ENCODE measurements at regions not wholly inside any gene's neighbourhood (a gene's known extent, or its start where the extent isn't known, plus 50 kb on each side); places are given as distances from the start of the nearest gene placed in this dataset.

- no peak for ATAC-seq
- H3K36me3 Mint-ChIP-seq = peaks cover 9% of the 10 kb centered on the region
- no peak overlapping the region for H3K4me3 ChIP-seq (ENCODE audit: low read length)
- no peak overlapping the region for H3K4me3 Mint-ChIP-seq
- H3K4me1 ChIP-seq (ENCODE audit: control insufficient read depth, insufficient read depth, low read length) = no peaks in the 10 kb centered on the region
- no peaks in the 10 kb centered on the region for H3K27me3 ChIP-seq (ENCODE audit: control insufficient read depth, insufficient read depth, low read length)
- intact Hi-C loops (cut with micrococcal nuclease) = no loop called here
- H3K4me1 Mint-ChIP-seq = no peaks in the 10 kb centered on the region
- DNase-seq = no peak
- peaks cover 7 to 9% of the 10 kb centered on the region in 2 donors for H3K9me3 Mint-ChIP-seq
- no peaks in the 10 kb centered on the region for H3K27me3 Mint-ChIP-seq (ENCODE audit: low read depth in 2 of 2)
- no peak overlapping the region for H3K27ac ChIP-seq (ENCODE audit: low read length)
- no peaks in the 10 kb centered on the region for H3K9me3 ChIP-seq (ENCODE audit: control insufficient read depth, insufficient read depth, low read length)
- no peak overlapping the region for H3K27ac Mint-ChIP-seq
- H3K36me3 ChIP-seq (ENCODE audit: control insufficient read depth, insufficient read depth, low read length) = no peaks in the 10 kb centered on the region
- 86% methylated on average over 1 of the region's 1 CpG for WGBS (ENCODE audit: insufficient coverage)
- no peak for TF ChIP-seq CTCF (IDR thresholded peaks at IDR 0.05)
These were observed 1938.4 kb upstream of the C9orf72 start for GRCh38 chr9:29511680-29512079.

GRCh38 chr9:29514336-29514735, 1941.1 kb upstream of the C9orf72 start:
- H3K4me1 ChIP-seq (ENCODE audit: control insufficient read depth, insufficient read depth, low read length) = no peaks in the 10 kb centered on the region
- Mint-ChIP-seq H3K9me3 (peaks cover 4 to 5% of the 10 kb centered on the region in 2 donors), H3K36me3 (no peaks in the 10 kb centered on the region), H3K27ac (no peak overlapping the region), H3K4me3 (no peak overlapping the region), H3K27me3 (ENCODE audit: low read depth in 2 of 2) (no peaks in the 10 kb centered on the region), H3K4me1 (no peaks in the 10 kb centered on the region)
- WGBS (ENCODE audit: insufficient coverage) = 69% methylated on average over 11 of the region's 11 CpGs
- DNase-seq = no peak
- intact Hi-C loops (cut with micrococcal nuclease) = no loop called here
- H3K36me3 ChIP-seq (ENCODE audit: control insufficient read depth, insufficient read depth, low read length) = no peaks in the 10 kb centered on the region
- no peak overlapping the region for H3K4me3 ChIP-seq (ENCODE audit: low read length)
- TF ChIP-seq CTCF (IDR thresholded peaks at IDR 0.05) = no peak
- no peaks in the 10 kb centered on the region for H3K27me3 ChIP-seq (ENCODE audit: control insufficient read depth, insufficient read depth, low read length)
- H3K9me3 ChIP-seq (ENCODE audit: control insufficient read depth, insufficient read depth, low read length) = no peaks in the 10 kb centered on the region
- no peak for ATAC-seq
- no peak overlapping the region for H3K27ac ChIP-seq (ENCODE audit: low read length)

GRCh38 chr9:29514862-29515261, 1941.6 kb upstream of the C9orf72 start:
- ATAC-seq (no peak), DNase-seq (no peak)
- H3K4me1 Mint-ChIP-seq = no peaks in the 10 kb centered on the region
- Histone ChIP-seq H3K36me3 (ENCODE audit: control insufficient read depth, insufficient read depth, low read length) (no peaks in the 10 kb centered on the region), H3K27ac (ENCODE audit: low read length) (no peak overlapping the region), H3K27me3 (ENCODE audit: control insufficient read depth, insufficient read depth, low read length) (no peaks in the 10 kb centered on the region), H3K9me3 (ENCODE audit: control insufficient read depth, insufficient read depth, low read length) (no peaks in the 10 kb centered on the region), H3K4me3 (ENCODE audit: low read length) (no peak overlapping the region), H3K4me1 (ENCODE audit: control insufficient read depth, insufficient read depth, low read length) (no peaks in the 10 kb centered on the region)
- no peak overlapping the region for H3K27ac Mint-ChIP-seq
- no peaks in the 10 kb centered on the region for H3K36me3 Mint-ChIP-seq
- WGBS (ENCODE audit: insufficient coverage) = 80% methylated on average over 8 of the region's 8 CpGs
- H3K27me3 Mint-ChIP-seq (ENCODE audit: low read depth in 2 of 2) = no peaks in the 10 kb centered on the region
- no peak overlapping the region for H3K4me3 Mint-ChIP-seq
- peaks cover 4 to 5% of the 10 kb centered on the region in 2 donors for H3K9me3 Mint-ChIP-seq
- TF ChIP-seq CTCF (IDR thresholded peaks at IDR 0.05) = no peak
- intact Hi-C loops (cut with micrococcal nuclease) = no loop called here

- peaks cover 7% of the 10 kb centered on the region for H3K36me3 Mint-ChIP-seq
- H3K9me3 ChIP-seq (ENCODE audit: control insufficient read depth, insufficient read depth, low read length) = no peaks in the 10 kb centered on the region
- peaks cover 0 to 6% of the 10 kb centered on the region in 2 donors for H3K9me3 Mint-ChIP-seq
- H3K4me1 ChIP-seq (ENCODE audit: control insufficient read depth, insufficient read depth, low read length) = no peaks in the 10 kb centered on the region
- H3K4me1 Mint-ChIP-seq = no peaks in the 10 kb centered on the region
- DNase-seq (no peak), ATAC-seq (no peak)
- no peak overlapping the region for H3K27ac Mint-ChIP-seq
- no peak overlapping the region for H3K27ac ChIP-seq (ENCODE audit: low read length)
- no peaks in the 10 kb centered on the region for H3K27me3 Mint-ChIP-seq (ENCODE audit: low read depth in 2 of 2)
- no peak overlapping the region for H3K4me3 ChIP-seq (ENCODE audit: low read length)
- intact Hi-C loops (cut with micrococcal nuclease) = no loop called here
- H3K36me3 ChIP-seq (ENCODE audit: control insufficient read depth, insufficient read depth, low read length) = no peaks in the 10 kb centered on the region
- no peak overlapping the region for H3K4me3 Mint-ChIP-seq
- H3K27me3 ChIP-seq (ENCODE audit: control insufficient read depth, insufficient read depth, low read length) = no peaks in the 10 kb centered on the region
- 82% methylated on average over 3 of the region's 3 CpGs for WGBS (ENCODE audit: insufficient coverage)
- TF ChIP-seq CTCF (IDR thresholded peaks at IDR 0.05) = no peak
These were observed 1975.2 kb upstream of the C9orf72 start for GRCh38 chr9:29548436-29548835.
